ENCODE measurements at regions not wholly inside any gene's neighbourhood (a gene's known extent, or its start where the extent isn't known, plus 50 kb on each side); places are given as distances from the start of the nearest gene placed in this dataset.

DNA sequence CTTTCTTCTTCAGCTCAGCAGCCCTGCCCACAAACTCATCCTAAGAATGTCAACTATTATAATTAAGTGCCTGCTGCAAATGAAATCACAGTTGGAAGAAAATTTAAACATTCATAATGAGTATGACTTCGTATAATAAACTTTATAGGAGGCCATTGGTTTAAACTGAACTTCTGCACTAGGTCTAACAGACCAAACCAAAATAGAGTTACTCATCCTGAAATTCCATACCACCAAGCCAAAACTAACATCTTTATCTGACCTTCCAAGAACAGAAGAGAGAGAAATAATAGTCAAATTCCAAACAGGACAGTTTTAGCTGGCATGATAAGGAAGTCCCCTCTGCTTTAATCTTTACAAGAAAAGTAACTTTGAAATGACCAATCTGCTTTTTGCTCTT is 472.4 kb upstream of the PRMT6 start:
- Histone ChIP-seq H3K36me3 (ENCODE audit: control insufficient read depth, insufficient read depth, low read length) (no peaks in the 10 kb centered on the region), H3K9me3 (ENCODE audit: control insufficient read depth, insufficient read depth, low read length) (no peaks in the 10 kb centered on the region), H3K27me3 (ENCODE audit: control insufficient read depth, insufficient read depth, low read length) (no peaks in the 10 kb centered on the region), H3K4me3 (ENCODE audit: low read depth, low read length) (no peak overlapping the region), H3K9ac (ENCODE audit: low read depth, low read length) (no peak overlapping the region), H3K4me1 (ENCODE audit: control insufficient read depth, insufficient read depth, low read length) (no peaks in the 10 kb centered on the region)

GRCh38 chr1:106584676-106585075 is 471.8 kb upstream of the PRMT6 start:
- Histone ChIP-seq H3K9me3 (ENCODE audit: control insufficient read depth, insufficient read depth, low read length) (no peaks in the 10 kb centered on the region), H3K4me3 (ENCODE audit: low read depth, low read length) (no peak overlapping the region), H3K27me3 (ENCODE audit: control insufficient read depth, insufficient read depth, low read length) (no peaks in the 10 kb centered on the region), H3K36me3 (ENCODE audit: control insufficient read depth, insufficient read depth, low read length) (no peaks in the 10 kb centered on the region), H3K9ac (ENCODE audit: low read depth, low read length) (no peak overlapping the region), H3K4me1 (ENCODE audit: control insufficient read depth, insufficient read depth, low read length) (no peaks in the 10 kb centered on the region)

DNA sequence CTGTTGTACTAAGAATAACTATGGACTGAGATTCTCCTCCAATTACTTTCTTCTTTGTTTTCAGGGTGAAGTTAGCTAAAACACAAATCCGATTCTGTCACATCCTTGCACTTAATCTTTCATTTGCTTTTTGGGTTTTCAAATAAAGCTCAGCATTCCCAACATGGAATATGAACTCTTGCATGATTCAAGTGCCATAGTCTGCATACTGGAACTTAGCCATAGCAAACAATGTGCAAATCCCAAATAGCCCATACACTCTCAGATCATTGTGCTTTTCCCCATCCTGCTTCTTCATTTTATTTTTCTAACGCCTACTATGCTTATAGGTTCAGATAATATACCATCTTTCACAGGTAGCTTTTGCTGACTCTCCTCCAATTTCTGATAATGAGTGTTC is 455.8 kb upstream of the PRMT6 start:
- H3K36me3 ChIP-seq (ENCODE audit: control insufficient read depth, insufficient read depth, low read length) = no peaks in the 10 kb centered on the region
- H3K27me3 ChIP-seq (ENCODE audit: control insufficient read depth, insufficient read depth, low read length) = no peaks in the 10 kb centered on the region
- H3K4me1 ChIP-seq (ENCODE audit: control insufficient read depth, insufficient read depth, low read length) = no peaks in the 10 kb centered on the region
- no peak overlapping the region for H3K4me3 ChIP-seq (ENCODE audit: low read depth, low read length)
- no peak overlapping the region for H3K9ac ChIP-seq (ENCODE audit: low read depth, low read length)
- H3K9me3 ChIP-seq (ENCODE audit: control insufficient read depth, insufficient read depth, low read length) = no peaks in the 10 kb centered on the region

DNA sequence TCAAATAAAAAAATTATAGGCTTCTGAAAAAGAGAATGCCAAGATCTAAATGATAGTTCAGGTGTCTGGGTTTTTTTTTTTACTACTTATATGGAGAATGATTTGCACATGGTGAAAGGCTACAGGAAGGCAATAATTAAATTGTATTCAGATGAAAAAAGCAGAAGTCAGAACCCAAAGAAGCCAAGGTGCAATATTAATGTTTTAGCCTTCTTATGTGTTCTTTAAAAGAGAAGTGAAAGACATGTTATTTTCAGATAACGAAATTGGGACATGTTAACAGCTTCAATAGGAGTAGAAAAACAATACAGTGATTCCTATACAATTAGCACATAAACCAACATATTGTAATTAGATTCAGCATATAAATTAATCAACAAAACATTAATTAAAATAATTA is 452.9 kb upstream of the PRMT6 start:
- Histone ChIP-seq H3K4me3 (ENCODE audit: low read depth, low read length) (no peak overlapping the region), H3K9ac (ENCODE audit: low read depth, low read length) (no peak overlapping the region), H3K27me3 (ENCODE audit: control insufficient read depth, insufficient read depth, low read length) (no peaks in the 10 kb centered on the region), H3K9me3 (ENCODE audit: control insufficient read depth, insufficient read depth, low read length) (no peaks in the 10 kb centered on the region), H3K4me1 (ENCODE audit: control insufficient read depth, insufficient read depth, low read length) (no peaks in the 10 kb centered on the region), H3K36me3 (ENCODE audit: control insufficient read depth, insufficient read depth, low read length) (no peaks in the 10 kb centered on the region)

- no peaks in the 10 kb centered on the region for H3K9me3 ChIP-seq (ENCODE audit: control insufficient read depth, insufficient read depth, low read length)
- H3K36me3 ChIP-seq (ENCODE audit: control insufficient read depth, insufficient read depth, low read length) = no peaks in the 10 kb centered on the region
- H3K9ac ChIP-seq (ENCODE audit: low read depth, low read length) = no peak overlapping the region
These were observed 447.6 kb upstream of the PRMT6 start for GRCh38 chr1:106608841-106609240.

DNA sequence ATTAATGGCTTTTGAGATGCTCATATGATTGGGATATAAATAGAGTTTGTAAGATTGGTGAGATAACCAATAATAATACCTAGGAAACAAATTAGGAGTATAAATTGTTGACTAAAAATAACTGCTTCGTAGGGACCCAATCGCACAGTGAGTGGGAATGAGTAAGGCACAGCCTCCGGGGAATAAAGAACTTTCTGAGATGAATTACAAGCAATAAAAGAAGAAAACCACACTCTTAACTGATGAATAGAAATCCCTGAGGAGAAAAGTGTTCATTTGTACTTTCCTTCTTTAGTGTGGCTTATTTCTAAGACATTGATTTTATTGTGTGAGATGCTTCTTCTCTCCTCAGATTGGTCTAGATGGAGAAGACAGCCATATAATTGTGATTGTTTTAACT is 443.4 kb upstream of the PRMT6 start:
- Histone ChIP-seq H3K27me3 (ENCODE audit: control insufficient read depth, insufficient read depth, low read length) (no peaks in the 10 kb centered on the region), H3K4me3 (ENCODE audit: low read depth, low read length) (no peak overlapping the region), H3K9ac (ENCODE audit: low read depth, low read length) (no peak overlapping the region), H3K36me3 (ENCODE audit: control insufficient read depth, insufficient read depth, low read length) (no peaks in the 10 kb centered on the region), H3K9me3 (ENCODE audit: control insufficient read depth, insufficient read depth, low read length) (no peaks in the 10 kb centered on the region), H3K4me1 (ENCODE audit: control insufficient read depth, insufficient read depth, low read length) (no peaks in the 10 kb centered on the region)

More at GRCh38 chr1:106608841-106609240, 447.6 kb upstream of the PRMT6 start:
- Histone ChIP-seq H3K27me3 (ENCODE audit: control insufficient read depth, insufficient read depth, low read length) (no peaks in the 10 kb centered on the region), H3K4me1 (ENCODE audit: control insufficient read depth, insufficient read depth, low read length) (no peaks in the 10 kb centered on the region), H3K4me3 (ENCODE audit: low read depth, low read length) (no peak overlapping the region)

DNA sequence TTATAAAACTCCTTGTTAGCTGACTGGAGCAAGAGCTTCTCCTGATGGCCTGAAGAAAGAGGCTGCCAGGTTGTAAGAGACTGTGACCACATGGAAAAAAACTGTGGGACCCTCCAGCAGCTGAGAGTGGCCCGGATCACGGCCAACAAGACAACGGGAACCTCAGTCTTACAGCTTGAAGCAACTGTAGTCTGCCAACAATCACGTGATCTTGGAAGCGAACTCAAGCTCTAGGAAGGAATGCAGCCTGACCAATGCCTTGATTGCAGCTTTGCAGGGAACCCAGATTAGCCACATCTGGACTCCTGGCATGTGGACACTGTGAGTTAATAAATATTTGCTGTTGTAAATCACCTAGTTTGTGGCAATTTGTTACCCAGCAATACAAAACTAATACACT is 442.6 kb upstream of the PRMT6 start:
- Histone ChIP-seq H3K4me3 (ENCODE audit: low read depth, low read length) (no peak overlapping the region), H3K9me3 (ENCODE audit: control insufficient read depth, insufficient read depth, low read length) (no peaks in the 10 kb centered on the region), H3K4me1 (ENCODE audit: control insufficient read depth, insufficient read depth, low read length) (no peaks in the 10 kb centered on the region), H3K9ac (ENCODE audit: low read depth, low read length) (no peak overlapping the region), H3K27me3 (ENCODE audit: control insufficient read depth, insufficient read depth, low read length) (no peaks in the 10 kb centered on the region), H3K36me3 (ENCODE audit: control insufficient read depth, insufficient read depth, low read length) (no peaks in the 10 kb centered on the region)

- Histone ChIP-seq H3K4me3 (ENCODE audit: low read depth, low read length) (no peak overlapping the region), H3K9ac (ENCODE audit: low read depth, low read length) (no peak overlapping the region), H3K36me3 (ENCODE audit: control insufficient read depth, insufficient read depth, low read length) (no peaks in the 10 kb centered on the region), H3K9me3 (ENCODE audit: control insufficient read depth, insufficient read depth, low read length) (no peaks in the 10 kb centered on the region), H3K4me1 (ENCODE audit: control insufficient read depth, insufficient read depth, low read length) (no peaks in the 10 kb centered on the region), H3K27me3 (ENCODE audit: control insufficient read depth, insufficient read depth, low read length) (no peaks in the 10 kb centered on the region)
These were observed 441.0 kb upstream of the PRMT6 start for GRCh38 chr1:106615473-106615872.

GRCh38 chr1:106619080-106619826 is 437.2 kb upstream of the PRMT6 start:
- H3K9ac ChIP-seq (ENCODE audit: low read depth, low read length) = no peak overlapping the region
- no peaks in the 10 kb centered on the region for H3K36me3 ChIP-seq (ENCODE audit: control insufficient read depth, insufficient read depth, low read length)
- H3K4me3 ChIP-seq (ENCODE audit: low read depth, low read length) = no peak overlapping the region
- H3K9me3 ChIP-seq (ENCODE audit: control insufficient read depth, insufficient read depth, low read length) = no peaks in the 10 kb centered on the region
- no peaks in the 10 kb centered on the region for H3K4me1 ChIP-seq (ENCODE audit: control insufficient read depth, insufficient read depth, low read length)
- no peaks in the 10 kb centered on the region for H3K27me3 ChIP-seq (ENCODE audit: control insufficient read depth, insufficient read depth, low read length)

GRCh38 chr1:106619827-106620134 is 436.7 kb upstream of the PRMT6 start:
- no peaks in the 10 kb centered on the region for H3K36me3 ChIP-seq (ENCODE audit: control insufficient read depth, insufficient read depth, low read length)
- H3K4me3 ChIP-seq (ENCODE audit: low read depth, low read length) = no peak overlapping the region
- no peaks in the 10 kb centered on the region for H3K9me3 ChIP-seq (ENCODE audit: control insufficient read depth, insufficient read depth, low read length)
- no peaks in the 10 kb centered on the region for H3K4me1 ChIP-seq (ENCODE audit: control insufficient read depth, insufficient read depth, low read length)
- no peak overlapping the region for H3K9ac ChIP-seq (ENCODE audit: low read depth, low read length)
- no peaks in the 10 kb centered on the region for H3K27me3 ChIP-seq (ENCODE audit: control insufficient read depth, insufficient read depth, low read length)

- H3K36me3 ChIP-seq (ENCODE audit: control insufficient read depth, insufficient read depth, low read length) = no peaks in the 10 kb centered on the region
- H3K27me3 ChIP-seq (ENCODE audit: control insufficient read depth, insufficient read depth, low read length) = no peaks in the 10 kb centered on the region
- no peak overlapping the region for H3K9ac ChIP-seq (ENCODE audit: low read depth, low read length)
- H3K4me3 ChIP-seq (ENCODE audit: low read depth, low read length) = no peak overlapping the region
- no peaks in the 10 kb centered on the region for H3K9me3 ChIP-seq (ENCODE audit: control insufficient read depth, insufficient read depth, low read length)
- no peaks in the 10 kb centered on the region for H3K4me1 ChIP-seq (ENCODE audit: control insufficient read depth, insufficient read depth, low read length)
These were observed 435.9 kb upstream of the PRMT6 start for GRCh38 chr1:106620521-106620954.

- no peaks in the 10 kb centered on the region for H3K27me3 ChIP-seq (ENCODE audit: control insufficient read depth, insufficient read depth, low read length)
- H3K9ac ChIP-seq (ENCODE audit: low read depth, low read length) = no peak overlapping the region
- no peak overlapping the region for H3K4me3 ChIP-seq (ENCODE audit: low read depth, low read length)
- H3K4me1 ChIP-seq (ENCODE audit: control insufficient read depth, insufficient read depth, low read length) = no peaks in the 10 kb centered on the region
- H3K36me3 ChIP-seq (ENCODE audit: control insufficient read depth, insufficient read depth, low read length) = no peaks in the 10 kb centered on the region
- H3K9me3 ChIP-seq (ENCODE audit: control insufficient read depth, insufficient read depth, low read length) = no peaks in the 10 kb centered on the region
These were observed 434.6 kb upstream of the PRMT6 start for GRCh38 chr1:106621853-106622252.

Data from iPS-15b (cell line).